Sigmoid colon (tissue), 6 donors: ENCODE measurements at regions not wholly inside any gene's neighbourhood (a gene's known extent, or its start where the extent isn't known, plus 50 kb on each side); places are given as distances from the start of the nearest gene placed in this dataset.

ENCODE experiments used
- DNase-seq: peaks from one replicate; pipeline ENCODE4 v3.0.0-alpha.2; 2019
- H3K27ac ChIP-seq, 4 donors: fragments of 200-600 bp; sonication (generic); one replicate each; pipeline ENCODE4 v1.5.1; 2016 to 2019; ENCODE audit warnings: mild to moderate bottlenecking in 1 of 4
- H3K27me3 ChIP-seq, 3 donors: fragments of 200-600 bp; sonication (generic); one replicate each; pipeline ENCODE4 v1.5.1; 2019; ENCODE audit warnings: mild to moderate bottlenecking in 1 of 3
- H3K36me3 ChIP-seq, 4 donors: fragments of 200-600 bp; sonication (generic); one replicate each; pipeline ENCODE4 v1.5.1; 2016 to 2019
- H3K4me1 ChIP-seq, 4 donors: fragments of 200-600 bp; sonication (generic); one replicate each; pipeline ENCODE4 v1.5.1; 2017 to 2019
- H3K4me3 ChIP-seq, 4 donors: fragments of 200-600 bp; sonication (generic); one replicate each; pipeline ENCODE4 v1.5.1; 2017 to 2019; ENCODE audit warnings: mild to moderate bottlenecking in 2 of 4, moderate library complexity in 1 of 4
- H3K9me3 ChIP-seq, 4 donors: fragments of 200-600 bp in 3 of 4; sonication (generic) in 3 of 4; one replicate each; pipeline versions ENCODE4 v1.5.1 to v1.6.1; 2013 to 2019
- EP300 ChIP-seq, 4 donors: sonication (generic); formaldehyde crosslinking; IDR thresholded peaks; one replicate each; pipeline ENCODE4 v1.6.1; 2017; ENCODE audit warnings: antibody characterized with exemption in 4 of 4
- POLR2A ChIP-seq, 2 donors: fragments of 450-650 bp; IDR thresholded peaks; one replicate each; pipeline ENCODE4 v1.6.1; 2016; ENCODE audit warnings: antibody characterized with exemption in 2 of 2, mild to moderate bottlenecking in 2 of 2, moderate library complexity in 2 of 2
- POLR2AphosphoS5 ChIP-seq, 4 donors: sonication (generic); formaldehyde crosslinking; IDR thresholded peaks; one replicate each; pipeline ENCODE4 v1.6.1; 2017; ENCODE audit warnings: antibody characterized with exemption in 4 of 4
- WGBS, 2 donors: extraction: QIAGEN DNeasy Blood & Tissue Kit; methylation state at CpG; one replicate each; pipeline ENCODE4 v1.1.7; 2013; 5-methylcytosine and 5-hydroxymethylcytosine counted together
- intact Hi-C: fragments of 100-400 bp; cut with DNase I; formaldehyde crosslinking; loops from one replicate; pipeline ENCODE4 v1.15.1; 2023
- TF ChIP-seq, protein P1 (sequence below), 4 experiments: fragments of 450-650 bp in 3 of 4; fragments of 200-600 bp in 1 of 4; IDR thresholded peaks; one replicate each; pipeline ENCODE4 v1.5.1; 2016 to 2019; ENCODE audit warnings: antibody characterized with exemption in 4 of 4, mild to moderate bottlenecking in 3 of 4, moderate library complexity in 2 of 4
- donor health status: healthy with polysubstance abuse.
- donor health status: healthy.

DNA sequence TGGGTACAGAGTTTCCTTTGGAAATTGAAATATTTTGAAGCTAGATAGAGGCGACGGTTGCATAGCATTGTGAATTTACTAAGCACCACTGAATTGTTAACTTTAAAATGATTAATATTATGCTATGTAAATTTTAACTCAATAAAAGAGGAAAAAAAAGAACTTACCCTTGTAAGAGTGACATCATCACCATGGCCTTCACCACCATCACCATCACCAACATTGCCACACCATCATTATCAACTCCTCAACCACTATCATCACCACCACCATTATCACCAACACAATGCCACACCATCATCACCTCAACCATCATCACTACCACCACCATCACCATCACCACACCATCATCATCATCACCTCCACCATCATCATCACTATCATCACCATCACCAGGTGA, 113.9 kb downstream of the TUBA3C start:
- no peak for TF ChIP-seq POLR2AphosphoS5 (IDR thresholded peaks at IDR 0.05)
- TF ChIP-seq, protein P1, sequence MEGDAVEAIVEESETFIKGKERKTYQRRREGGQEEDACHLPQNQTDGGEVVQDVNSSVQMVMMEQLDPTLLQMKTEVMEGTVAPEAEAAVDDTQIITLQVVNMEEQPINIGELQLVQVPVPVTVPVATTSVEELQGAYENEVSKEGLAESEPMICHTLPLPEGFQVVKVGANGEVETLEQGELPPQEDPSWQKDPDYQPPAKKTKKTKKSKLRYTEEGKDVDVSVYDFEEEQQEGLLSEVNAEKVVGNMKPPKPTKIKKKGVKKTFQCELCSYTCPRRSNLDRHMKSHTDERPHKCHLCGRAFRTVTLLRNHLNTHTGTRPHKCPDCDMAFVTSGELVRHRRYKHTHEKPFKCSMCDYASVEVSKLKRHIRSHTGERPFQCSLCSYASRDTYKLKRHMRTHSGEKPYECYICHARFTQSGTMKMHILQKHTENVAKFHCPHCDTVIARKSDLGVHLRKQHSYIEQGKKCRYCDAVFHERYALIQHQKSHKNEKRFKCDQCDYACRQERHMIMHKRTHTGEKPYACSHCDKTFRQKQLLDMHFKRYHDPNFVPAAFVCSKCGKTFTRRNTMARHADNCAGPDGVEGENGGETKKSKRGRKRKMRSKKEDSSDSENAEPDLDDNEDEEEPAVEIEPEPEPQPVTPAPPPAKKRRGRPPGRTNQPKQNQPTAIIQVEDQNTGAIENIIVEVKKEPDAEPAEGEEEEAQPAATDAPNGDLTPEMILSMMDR (IDR thresholded peaks at IDR 0.05), result no peak
- TF ChIP-seq EP300 (IDR thresholded peaks at IDR 0.05), result no peak
- no peak for TF ChIP-seq POLR2A (IDR thresholded peaks at IDR 0.05)
- Histone ChIP-seq H3K4me1 (no peaks in the 10 kb centered on the region), H3K36me3 (no peaks in the 10 kb centered on the region), H3K27ac (no peak overlapping the region), H3K9me3 (peaks cover 0 to 9% (median 2%) of the 10 kb centered on the region in 4 donors), H3K4me3 (no peak overlapping the region), H3K27me3 (no peaks in the 10 kb centered on the region)
- WGBS, 2 donors, result 94% methylated on average over 2 of the region's 2 CpGs
- intact Hi-C loops, result no loop called here
- DNase-seq, result no peak

DNA sequence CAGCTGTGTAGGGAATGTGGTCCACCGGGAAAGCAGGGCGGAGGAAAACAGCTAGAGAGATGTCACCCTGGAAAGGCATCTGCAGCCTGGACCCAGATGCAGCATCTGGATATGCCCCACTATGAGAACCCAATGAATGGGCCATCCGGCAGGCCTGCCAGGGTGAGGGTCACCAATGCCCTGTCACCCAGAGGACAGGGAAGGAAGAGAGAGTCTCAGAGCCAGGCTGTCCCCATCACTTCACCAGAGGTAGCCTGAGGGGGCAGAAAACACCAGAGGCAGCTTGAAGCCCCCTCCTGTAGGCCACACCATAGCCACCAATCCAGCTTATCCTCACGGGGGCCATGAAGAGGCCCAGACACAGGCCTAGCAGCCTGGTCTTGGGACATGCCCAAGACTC, 118.8 kb downstream of the TUBA3C start:
- Histone ChIP-seq H3K27ac (no peak overlapping the region), H3K4me1 (no peaks in the 10 kb centered on the region), H3K4me3 (no peak overlapping the region), H3K9me3 (peaks cover 0 to 9% (median 2%) of the 10 kb centered on the region in 4 donors), H3K27me3 (no peaks in the 10 kb centered on the region), H3K36me3 (no peaks in the 10 kb centered on the region)
- WGBS, 2 donors, result 82 to 96% methylated on average over 4 of the region's 4 CpGs
- DNase-seq, result no peak
- intact Hi-C loops, result no loop called here
- TF ChIP-seq POLR2AphosphoS5 (IDR thresholded peaks at IDR 0.05) (no peak), EP300 (IDR thresholded peaks at IDR 0.05) (no peak), POLR2A (IDR thresholded peaks at IDR 0.05) (no peak)
- TF ChIP-seq, protein P1 (IDR thresholded peaks at IDR 0.05), result no peak

DNA sequence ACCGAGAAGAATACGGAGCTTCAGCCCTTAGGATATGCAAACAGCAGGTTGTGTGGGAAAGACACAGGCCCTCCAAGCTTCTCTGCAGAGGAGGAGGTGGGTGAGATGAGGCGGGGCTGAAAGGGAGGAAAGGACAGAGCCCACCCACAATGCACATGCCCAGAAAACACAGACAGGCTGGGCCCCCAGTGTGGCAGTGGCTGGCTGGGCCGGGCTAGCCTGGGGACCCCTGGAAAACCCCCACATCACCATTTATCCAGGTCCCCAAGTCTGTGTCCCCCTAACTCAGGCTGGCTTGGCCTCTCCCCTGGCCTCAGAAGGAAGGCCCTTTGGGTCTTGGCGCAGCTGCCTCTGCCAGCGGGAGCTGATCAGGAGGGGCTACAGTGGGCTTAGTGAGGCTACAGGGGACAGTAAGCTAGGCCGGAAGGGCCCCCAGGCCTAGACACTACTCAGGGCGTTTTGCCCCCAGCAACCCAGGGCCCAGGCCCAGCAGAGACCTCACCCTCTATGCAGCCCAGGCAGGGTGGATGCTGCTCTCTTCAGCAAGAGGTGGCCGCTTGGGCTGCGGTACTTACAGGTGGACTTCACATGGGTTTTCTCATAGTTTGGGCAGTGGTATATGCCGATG, 119.5 kb downstream of the TUBA3C start:
- Histone ChIP-seq H3K27ac (no peak overlapping the region), H3K4me1 (no peaks in the 10 kb centered on the region), H3K36me3 (no peaks in the 10 kb centered on the region), H3K27me3 (no peaks in the 10 kb centered on the region), H3K4me3 (no peak overlapping the region), H3K9me3 (peaks cover 0 to 9% (median 2%) of the 10 kb centered on the region in 4 donors)
- 89% methylated on average over 11 of the region's 11 CpGs for WGBS, 2 donors
- TF ChIP-seq, protein P1 (IDR thresholded peaks at IDR 0.05), result no peak
- TF ChIP-seq POLR2AphosphoS5 (IDR thresholded peaks at IDR 0.05) (no peak), POLR2A (IDR thresholded peaks at IDR 0.05) (no peak), EP300 (IDR thresholded peaks at IDR 0.05) (no peak)
- intact Hi-C loops, result no loop called here
- DNase-seq, result no peak

DNA sequence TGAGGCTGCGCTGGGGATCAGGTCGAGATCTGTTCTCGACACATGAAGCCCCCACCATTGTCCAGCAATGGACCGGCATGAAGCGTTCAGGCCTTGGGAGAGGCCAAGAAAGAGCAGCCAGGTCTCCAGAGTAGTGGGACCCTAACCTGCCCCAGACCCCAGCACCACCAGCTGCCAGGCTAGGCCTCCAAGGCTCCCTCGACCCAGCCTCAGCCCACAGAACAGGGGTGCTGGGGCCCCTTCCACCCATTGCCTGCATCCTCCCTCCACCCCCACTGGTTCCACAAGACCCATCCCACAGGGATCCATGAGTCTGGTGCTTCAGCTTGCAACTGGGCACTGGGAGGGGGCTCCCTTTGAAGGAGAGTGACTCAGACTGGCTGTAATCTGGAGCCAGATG, 120.3 kb downstream of the TUBA3C start:
- Histone ChIP-seq H3K27me3 (no peaks in the 10 kb centered on the region), H3K4me1 (no peaks in the 10 kb centered on the region), H3K4me3 (no peak overlapping the region), H3K9me3 (peaks cover 0 to 9% (median 2%) of the 10 kb centered on the region in 4 donors), H3K36me3 (no peaks in the 10 kb centered on the region), H3K27ac (no peak overlapping the region)
- 86 to 91% methylated on average over 6 of the region's 6 CpGs for WGBS, 2 donors
- no peak for DNase-seq
- TF ChIP-seq, protein P1 (IDR thresholded peaks at IDR 0.05), result no peak
- TF ChIP-seq POLR2A (IDR thresholded peaks at IDR 0.05) (no peak), EP300 (IDR thresholded peaks at IDR 0.05) (no peak), POLR2AphosphoS5 (IDR thresholded peaks at IDR 0.05) (no peak)
- intact Hi-C loops, result no loop called here
